AG09309 (cell line): ENCODE measurements at regions not wholly inside any gene's neighbourhood (a gene's known extent, or its start where the extent isn't known, plus 50 kb on each side); places are given as distances from the start of the nearest gene placed in this dataset.
"Not testable (repeated sequence)": the region's sequence is repeated elsewhere in the genome, so short reads cannot be mapped to it uniquely, and the experiment has no call there.

Source experiments
- DNase-seq: peaks from one replicate; pipeline ENCODE4 v3.0.0-alpha.2; 2010; ENCODE audit warnings: low read depth
- H3K4me3 ChIP-seq: 2 replicates; pipeline ENCODE4 v1.5.1; 2011; ENCODE audit warnings: mild to moderate bottlenecking, low read depth, low read length, moderate library complexity; ENCODE audit not compliant: control insufficient read depth
- CTCF ChIP-seq: IDR thresholded peaks from 2 replicates; pipeline ENCODE4 v1.5.1; 2011; ENCODE audit warnings: mild to moderate bottlenecking, low read depth, low read length, inconsistent platforms; ENCODE audit not compliant: insufficient read depth, control insufficient read depth; ENCODE audit errors: missing control alignments

GRCh38 chr18:67455890-67456501 is 60.5 kb downstream of the DSEL start:
- H3K4me3 ChIP-seq: no peak overlapping the region
- DNase-seq: no peak
- TF ChIP-seq CTCF: no peak

- no peak for TF ChIP-seq CTCF
- DNase-seq: no peak
- no peak overlapping the region for H3K4me3 ChIP-seq
These were observed 62.6 kb downstream of the DSEL start for GRCh38 chr18:67453901-67454300.

- TF ChIP-seq CTCF: no peak
- DNase-seq: no peak
- no peak overlapping the region for H3K4me3 ChIP-seq
These were observed 64.6 kb downstream of the DSEL start for GRCh38 chr18:67451960-67452359.

- not testable (repeated sequence) for DNase-seq, H3K4me3 ChIP-seq
These were observed 65.4 kb downstream of the DSEL start for GRCh38 chr18:67451101-67451500.

GRCh38 chr18:67433971-67434370 is 82.5 kb downstream of the DSEL start:
- H3K4me3 ChIP-seq: no peak overlapping the region
- no peak for TF ChIP-seq CTCF
- no peak for DNase-seq

- no peak for DNase-seq
- H3K4me3 ChIP-seq: no peak overlapping the region
- TF ChIP-seq CTCF: no peak
These were observed 83.7 kb downstream of the DSEL start for GRCh38 chr18:67432806-67433205.

- H3K4me3 ChIP-seq: no peak overlapping the region
- TF ChIP-seq CTCF: no peak
- peak; percentile 39 for DNase-seq
These were observed 87.7 kb downstream of the DSEL start for GRCh38 chr18:67428805-67429204.
